Neural cell (in vitro differentiated cells): ENCODE measurements at regions not wholly inside any gene's neighbourhood (a gene's known extent, or its start where the extent isn't known, plus 50 kb on each side); places are given as distances from the start of the nearest gene placed in this dataset.

Experiments used
- EZH2 ChIP-seq: fragments of 200-600, 300-800 bp; shearing (Covaris generic), sonication (generic); IDR thresholded peaks from 2 replicates; pipeline ENCODE4 v1.6.1; 2014; ENCODE audit warnings: antibody characterized with exemption, low read length, borderline replicate concordance, mild to moderate bottlenecking; ENCODE audit not compliant: insufficient read depth, poor library complexity, severe bottlenecking
- RAD21 ChIP-seq: fragments of 450-650 bp; conservative IDR thresholded peaks from 2 replicates; pipeline ENCODE4 v1.6.1; 2014; ENCODE audit warnings: antibody characterized with exemption, mild to moderate bottlenecking, moderate library complexity
- SMC3 ChIP-seq: fragments of 450-650 bp; conservative IDR thresholded peaks from 2 replicates; pipeline ENCODE4 v1.6.1; 2014; ENCODE audit warnings: antibody characterized with exemption, mild to moderate bottlenecking, moderate library complexity; ENCODE audit not compliant: poor library complexity
- TAF1 ChIP-seq: IDR thresholded peaks from 2 replicates; pipeline ENCODE4 v1.6.1; 2012; ENCODE audit warnings: low read depth
- TF ChIP-seq, protein P1 (sequence below): fragments of 450-650 bp; IDR thresholded peaks from 2 replicates; pipeline ENCODE4 v1.5.1; 2014; ENCODE audit warnings: antibody characterized with exemption, mild to moderate bottlenecking, moderate library complexity; ENCODE audit not compliant: poor library complexity, severe bottlenecking
- TF ChIP-seq, protein P2 (sequence below): IDR thresholded peaks from 2 replicates; pipeline ENCODE4 v1.6.1; 2012; ENCODE audit warnings: borderline replicate concordance

DNA sequence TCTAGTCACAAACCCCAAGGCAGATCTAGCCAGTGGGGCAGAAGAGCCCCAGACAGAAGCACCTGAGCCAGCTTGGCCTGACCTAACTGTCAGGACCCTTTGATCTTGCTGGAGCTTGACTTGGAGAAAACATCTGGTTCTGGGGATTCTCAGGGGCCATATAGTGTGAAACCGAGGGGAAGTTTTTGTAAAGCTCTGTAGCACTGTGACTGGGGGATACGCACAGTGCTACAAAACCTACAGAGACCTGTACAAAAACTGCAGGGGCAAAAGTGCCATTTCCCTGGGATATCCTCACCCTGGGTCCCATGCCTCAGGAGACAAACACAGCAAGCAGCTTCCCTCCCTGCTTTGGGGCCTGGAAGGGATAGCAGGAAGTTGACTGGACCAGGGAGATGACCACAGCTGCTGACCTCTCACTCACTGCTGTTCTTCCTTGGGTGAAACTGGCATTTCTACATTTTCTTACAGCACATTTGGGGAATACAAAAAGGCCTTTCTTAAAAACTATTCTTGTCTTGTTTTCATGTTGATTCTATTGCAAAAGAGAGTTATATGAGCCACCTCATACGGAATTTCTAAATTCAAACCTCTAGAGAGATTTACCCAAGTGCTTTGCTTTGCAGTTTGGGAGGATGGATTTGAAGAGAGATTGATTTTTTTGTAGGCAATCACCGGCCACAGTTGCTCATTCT, 140.0 kb downstream of the DAD1 start:
- TF ChIP-seq, protein P1, sequence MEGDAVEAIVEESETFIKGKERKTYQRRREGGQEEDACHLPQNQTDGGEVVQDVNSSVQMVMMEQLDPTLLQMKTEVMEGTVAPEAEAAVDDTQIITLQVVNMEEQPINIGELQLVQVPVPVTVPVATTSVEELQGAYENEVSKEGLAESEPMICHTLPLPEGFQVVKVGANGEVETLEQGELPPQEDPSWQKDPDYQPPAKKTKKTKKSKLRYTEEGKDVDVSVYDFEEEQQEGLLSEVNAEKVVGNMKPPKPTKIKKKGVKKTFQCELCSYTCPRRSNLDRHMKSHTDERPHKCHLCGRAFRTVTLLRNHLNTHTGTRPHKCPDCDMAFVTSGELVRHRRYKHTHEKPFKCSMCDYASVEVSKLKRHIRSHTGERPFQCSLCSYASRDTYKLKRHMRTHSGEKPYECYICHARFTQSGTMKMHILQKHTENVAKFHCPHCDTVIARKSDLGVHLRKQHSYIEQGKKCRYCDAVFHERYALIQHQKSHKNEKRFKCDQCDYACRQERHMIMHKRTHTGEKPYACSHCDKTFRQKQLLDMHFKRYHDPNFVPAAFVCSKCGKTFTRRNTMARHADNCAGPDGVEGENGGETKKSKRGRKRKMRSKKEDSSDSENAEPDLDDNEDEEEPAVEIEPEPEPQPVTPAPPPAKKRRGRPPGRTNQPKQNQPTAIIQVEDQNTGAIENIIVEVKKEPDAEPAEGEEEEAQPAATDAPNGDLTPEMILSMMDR, result no peak
- TF ChIP-seq, protein P2, sequence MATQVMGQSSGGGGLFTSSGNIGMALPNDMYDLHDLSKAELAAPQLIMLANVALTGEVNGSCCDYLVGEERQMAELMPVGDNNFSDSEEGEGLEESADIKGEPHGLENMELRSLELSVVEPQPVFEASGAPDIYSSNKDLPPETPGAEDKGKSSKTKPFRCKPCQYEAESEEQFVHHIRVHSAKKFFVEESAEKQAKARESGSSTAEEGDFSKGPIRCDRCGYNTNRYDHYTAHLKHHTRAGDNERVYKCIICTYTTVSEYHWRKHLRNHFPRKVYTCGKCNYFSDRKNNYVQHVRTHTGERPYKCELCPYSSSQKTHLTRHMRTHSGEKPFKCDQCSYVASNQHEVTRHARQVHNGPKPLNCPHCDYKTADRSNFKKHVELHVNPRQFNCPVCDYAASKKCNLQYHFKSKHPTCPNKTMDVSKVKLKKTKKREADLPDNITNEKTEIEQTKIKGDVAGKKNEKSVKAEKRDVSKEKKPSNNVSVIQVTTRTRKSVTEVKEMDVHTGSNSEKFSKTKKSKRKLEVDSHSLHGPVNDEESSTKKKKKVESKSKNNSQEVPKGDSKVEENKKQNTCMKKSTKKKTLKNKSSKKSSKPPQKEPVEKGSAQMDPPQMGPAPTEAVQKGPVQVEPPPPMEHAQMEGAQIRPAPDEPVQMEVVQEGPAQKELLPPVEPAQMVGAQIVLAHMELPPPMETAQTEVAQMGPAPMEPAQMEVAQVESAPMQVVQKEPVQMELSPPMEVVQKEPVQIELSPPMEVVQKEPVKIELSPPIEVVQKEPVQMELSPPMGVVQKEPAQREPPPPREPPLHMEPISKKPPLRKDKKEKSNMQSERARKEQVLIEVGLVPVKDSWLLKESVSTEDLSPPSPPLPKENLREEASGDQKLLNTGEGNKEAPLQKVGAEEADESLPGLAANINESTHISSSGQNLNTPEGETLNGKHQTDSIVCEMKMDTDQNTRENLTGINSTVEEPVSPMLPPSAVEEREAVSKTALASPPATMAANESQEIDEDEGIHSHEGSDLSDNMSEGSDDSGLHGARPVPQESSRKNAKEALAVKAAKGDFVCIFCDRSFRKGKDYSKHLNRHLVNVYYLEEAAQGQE, result no peak
- TF ChIP-seq EZH2 (no peak), TAF1 (no peak), RAD21 (no peak), SMC3 (no peak)
